ENCODE measurements at regions not wholly inside any gene's neighbourhood (a gene's known extent, or its start where the extent isn't known, plus 50 kb on each side); places are given as distances from the start of the nearest gene placed in this dataset.

GRCh38 chr10:108424656-108425055 is 1260.2 kb upstream of the SORCS1 start:
- FAIRE-seq = no peak
- DNase-seq = no peak
- Histone ChIP-seq H3K36me3 (ENCODE audit: control insufficient read depth in 2 of 3, insufficient read depth in 3 of 3, low read length in 3 of 3) (no peaks in the 10 kb centered on the region), H3K4me3 (ENCODE audit: low read length in 3 of 3) (no peak overlapping the region), H3K27me3 (ENCODE audit: control insufficient read depth, insufficient read depth, low read length) (no peaks in the 10 kb centered on the region), H3K9ac (ENCODE audit: low read length in 3 of 3) (no peak overlapping the region), H3K9me3 (ENCODE audit: control insufficient read depth in 2 of 3, insufficient read depth in 1 of 3, low read length in 3 of 3) (no peaks in the 10 kb centered on the region), H3K27ac (ENCODE audit: low read depth in 2 of 2, low read length in 2 of 2) (no peak overlapping the region), H3K4me1 (ENCODE audit: control insufficient read depth in 2 of 3, insufficient read depth in 2 of 3, low read depth in 1 of 3, low read length in 3 of 3) (no peaks in the 10 kb centered on the region)
- intact Hi-C loops (cut with DNase I) = no loop called here
- TF ChIP-seq CTCF (IDR thresholded peaks at IDR 0.05; ENCODE audit: borderline replicate concordance, extremely low read depth, insufficient read depth) = no peak

- FAIRE-seq = no peak
- H3K36me3 ChIP-seq (ENCODE audit: control insufficient read depth in 2 of 3, insufficient read depth in 3 of 3, low read length in 3 of 3) = no peaks in the 10 kb centered on the region
- no peaks in the 10 kb centered on the region for H3K9me3 ChIP-seq (ENCODE audit: control insufficient read depth in 2 of 3, insufficient read depth in 1 of 3, low read length in 3 of 3)
- H3K27me3 ChIP-seq (ENCODE audit: control insufficient read depth, insufficient read depth, low read length) = no peaks in the 10 kb centered on the region
- no peak for DNase-seq
- H3K4me1 ChIP-seq (ENCODE audit: control insufficient read depth in 2 of 3, insufficient read depth in 2 of 3, low read depth in 1 of 3, low read length in 3 of 3) = no peaks in the 10 kb centered on the region
- intact Hi-C loops (cut with DNase I) = no loop called here
- H3K9ac ChIP-seq (ENCODE audit: low read length in 3 of 3) = no peak overlapping the region
- H3K27ac ChIP-seq (ENCODE audit: low read depth in 2 of 2, low read length in 2 of 2) = no peak overlapping the region
- H3K4me3 ChIP-seq (ENCODE audit: low read length in 3 of 3) = no peak overlapping the region
- TF ChIP-seq CTCF (IDR thresholded peaks at IDR 0.05; ENCODE audit: borderline replicate concordance, extremely low read depth, insufficient read depth) = no peak
Measured at GRCh38 chr10:108422286-108422685, 1257.8 kb upstream of the SORCS1 start.

GRCh38 chr10:108421266-108421665 is 1256.8 kb upstream of the SORCS1 start:
- Histone ChIP-seq H3K27ac (ENCODE audit: low read depth in 2 of 2, low read length in 2 of 2) (no peak overlapping the region), H3K4me3 (ENCODE audit: low read length in 3 of 3) (no peak overlapping the region), H3K9me3 (ENCODE audit: control insufficient read depth in 2 of 3, insufficient read depth in 1 of 3, low read length in 3 of 3) (no peaks in the 10 kb centered on the region), H3K36me3 (ENCODE audit: control insufficient read depth in 2 of 3, insufficient read depth in 3 of 3, low read length in 3 of 3) (no peaks in the 10 kb centered on the region), H3K9ac (ENCODE audit: low read length in 3 of 3) (no peak overlapping the region), H3K27me3 (ENCODE audit: control insufficient read depth, insufficient read depth, low read length) (no peaks in the 10 kb centered on the region), H3K4me1 (ENCODE audit: control insufficient read depth in 2 of 3, insufficient read depth in 2 of 3, low read depth in 1 of 3, low read length in 3 of 3) (no peaks in the 10 kb centered on the region)
- peak in 1 of 5 donors; percentile 12 for DNase-seq
- no peak for FAIRE-seq
- intact Hi-C loops (cut with DNase I) = no loop called here
- TF ChIP-seq CTCF (IDR thresholded peaks at IDR 0.05; ENCODE audit: borderline replicate concordance, extremely low read depth, insufficient read depth) = no peak

GRCh38 chr10:108413954-108414353 is 1249.4 kb upstream of the SORCS1 start:
- Histone ChIP-seq H3K9me3 (ENCODE audit: control insufficient read depth in 2 of 3, insufficient read depth in 1 of 3, low read length in 3 of 3) (no peaks in the 10 kb centered on the region), H3K27ac (ENCODE audit: low read depth in 2 of 2, low read length in 2 of 2) (no peak overlapping the region), H3K9ac (ENCODE audit: low read length in 3 of 3) (no peak overlapping the region), H3K36me3 (ENCODE audit: control insufficient read depth in 2 of 3, insufficient read depth in 3 of 3, low read length in 3 of 3) (no peaks in the 10 kb centered on the region), H3K27me3 (ENCODE audit: control insufficient read depth, insufficient read depth, low read length) (no peaks in the 10 kb centered on the region), H3K4me3 (ENCODE audit: low read length in 3 of 3) (no peak overlapping the region), H3K4me1 (ENCODE audit: control insufficient read depth in 2 of 3, insufficient read depth in 2 of 3, low read depth in 1 of 3, low read length in 3 of 3) (no peaks in the 10 kb centered on the region)
- DNase-seq (no peak), FAIRE-seq (no peak)
- no peak for TF ChIP-seq CTCF (IDR thresholded peaks at IDR 0.05; ENCODE audit: borderline replicate concordance, extremely low read depth, insufficient read depth)
- intact Hi-C loops (cut with DNase I) = no loop called here

All from kidney (tissue), 13 donors.